A549 (cell line): ENCODE measurements at regions not wholly inside any gene's neighbourhood (a gene's known extent, or its start where the extent isn't known, plus 50 kb on each side); places are given as distances from the start of the nearest gene placed in this dataset.

ENCODE experiments used
- ATAC-seq, 2 experiments: fragments of 200-7000 bp in 1 of 2; fragments of >200 bp in 1 of 2; cut with Nextera tagmentation in 1 of 2; cut with Tn5 transposase in 1 of 2; 3 replicates each; pipeline versions ENCODE4 v1.8.0 to v1.9.1; 2018 to 2020; ENCODE audit warnings: mild to moderate bottlenecking in 1 of 2, moderate library complexity in 1 of 2
- CTCF ChIA-PET: fragments of 300-600 bp; sonication (Branson Sonifier 250); formaldehyde crosslinking; extraction: SDS; loops from one replicate; lab custom pipeline; 2021; ENCODE audit warnings: antibody characterized with exemption, inconsistent platforms; lab: Yijun Ruan, JAX
- POLR2A ChIA-PET: fragments of 350-600 bp; formaldehyde crosslinking; extraction: SDS; loops from one replicate; lab custom pipeline; 2021; ENCODE audit warnings: antibody characterized with exemption, inconsistent platforms; lab: Yijun Ruan, JAX
- DNase-seq, 2 experiments: peaks; one replicate each; pipeline versions ENCODE4 v3.0.0 to v3.0.0-alpha.2; 2011 to 2016; ENCODE audit warnings: low read depth in 1 of 2, low spot score in 1 of 2
- FAIRE-seq: peaks from 2 replicates; lab custom pipeline; 2011; peaks lifted over from hg19 to GRCh38; lab: Jason Lieb, UNC
- H3K27ac ChIP-seq, 2 experiments: fragments of >200 bp; sonication (Bioruptor Twin); formaldehyde crosslinking; 3 replicates each; pipeline ENCODE4 v1.5.1; 2016 to 2017
- H3K4me1 ChIP-seq: fragments of >200 bp; sonication (Bioruptor Twin); formaldehyde crosslinking; 3 replicates; pipeline ENCODE4 v1.6.1; 2016
- H3K4me2 ChIP-seq: fragments of >200 bp; sonication (Bioruptor Twin); formaldehyde crosslinking; 3 replicates; pipeline ENCODE4 v1.6.1; 2016
- H3K4me3 ChIP-seq: fragments of >200 bp; sonication (Bioruptor Twin); formaldehyde crosslinking; 3 replicates; pipeline ENCODE4 v1.5.1; 2016
- H3K9me3 ChIP-seq: fragments of >200 bp; sonication (Bioruptor Twin); formaldehyde crosslinking; 3 replicates; pipeline ENCODE4 v1.6.1; 2016
- ATOH8 ChIP-seq: fragments of 250-450 bp; sonication (Bioruptor Pico); IDR thresholded peaks from 2 replicates; pipeline ENCODE4 v1.5.0; 2020; ENCODE audit warnings: low read depth, mild to moderate bottlenecking, moderate library complexity
- CBX2 ChIP-seq: fragments of 200-600 bp; sonication (generic); IDR thresholded peaks from 2 replicates; pipeline ENCODE4 v1.6.1; 2016; ENCODE audit warnings: low read depth, mild to moderate bottlenecking, borderline replicate concordance
- CBX8 ChIP-seq: fragments of 200-600 bp; sonication (generic); IDR thresholded peaks from 2 replicates; pipeline ENCODE4 v1.6.1; 2016
- CEBPB ChIP-seq, 2 experiments: fragments of >200 bp in 1 of 2; sonication (Bioruptor Twin) in 1 of 2; formaldehyde crosslinking in 1 of 2; IDR thresholded peaks; 2 replicates each; pipeline ENCODE4 v1.6.1; 2012 to 2016
- CHD2 ChIP-seq: fragments of 150-350 bp; IDR thresholded peaks from 2 replicates; pipeline ENCODE4 v1.6.1; 2014; ENCODE audit warnings: low read length; ENCODE audit not compliant: partially characterized antibody
- EHMT2 ChIP-seq: fragments of 200-600 bp; sonication (generic); IDR thresholded peaks from 2 replicates; pipeline ENCODE4 v1.6.1; 2016; ENCODE audit warnings: antibody characterized with exemption, low read depth, mild to moderate bottlenecking, moderate library complexity
- EP300 ChIP-seq, 2 experiments: fragments of >200 bp; sonication (Bioruptor Twin); formaldehyde crosslinking; IDR thresholded peaks; 2 replicates in 1 of 2; 3 replicates in 1 of 2; pipeline ENCODE4 v1.6.1; 2016 to 2017
- ESRRA ChIP-seq: fragments of 150-350 bp; IDR thresholded peaks from 2 replicates; pipeline ENCODE4 v1.6.1; 2014; ENCODE audit warnings: mild to moderate bottlenecking, low read length, borderline replicate concordance
- FOSB ChIP-seq: fragments of 250-450 bp; sonication (Bioruptor Pico); IDR thresholded peaks from 2 replicates; pipeline ENCODE4 v1.5.0; 2020; ENCODE audit warnings: mild to moderate bottlenecking, moderate library complexity
- FOSL2 ChIP-seq, 2 experiments: fragments of 450-650 bp in 1 of 2; fragments of >200 bp in 1 of 2; sonication (Bioruptor Twin) in 1 of 2; formaldehyde crosslinking; IDR thresholded peaks; 2 replicates each; pipeline versions ENCODE4 v1.5.0 to v1.6.1; 2016 to 2020; ENCODE audit warnings: mild to moderate bottlenecking in 1 of 2, moderate library complexity in 1 of 2
- FOXS1 ChIP-seq: fragments of 250-450 bp; sonication (Bioruptor Pico); IDR thresholded peaks from 2 replicates; pipeline ENCODE4 v1.5.0; 2020; ENCODE audit warnings: mild to moderate bottlenecking, moderate library complexity
- GATA3 ChIP-seq: IDR thresholded peaks from 2 replicates; pipeline ENCODE4 v1.6.1; 2012; ENCODE audit warnings: borderline replicate concordance
- HMGXB4 ChIP-seq: fragments of 250-450 bp; sonication (Bioruptor Pico); IDR thresholded peaks from 2 replicates; pipeline ENCODE4 v1.5.0; 2021; ENCODE audit warnings: mild to moderate bottlenecking, moderate library complexity, borderline replicate concordance
- JUN ChIP-seq, 2 experiments: fragments of >200 bp; sonication (Bioruptor Twin); formaldehyde crosslinking; IDR thresholded peaks; 2 replicates in 1 of 2; 3 replicates in 1 of 2; pipeline ENCODE4 v1.6.1; 2016 to 2017
- PHF8 ChIP-seq: fragments of 200-600 bp; sonication (generic); IDR thresholded peaks from 2 replicates; pipeline ENCODE4 v1.6.1; 2016; ENCODE audit warnings: low read depth, mild to moderate bottlenecking, antibody characterized with exemption, moderate library complexity, borderline replicate concordance
- POLR2A ChIP-seq: IDR thresholded peaks from 2 replicates; pipeline ENCODE4 v1.6.1; 2012; ENCODE audit warnings: mild to moderate bottlenecking, low read length
- POLR2AphosphoS2 ChIP-seq: conservative IDR thresholded peaks from 2 replicates; pipeline ENCODE4 v1.6.1; 2012; ENCODE audit warnings: low read length, improper control_type of control experiment, inconsistent platforms
- SMC3 ChIP-seq: fragments of >200 bp; sonication (Bioruptor Twin); formaldehyde crosslinking; IDR thresholded peaks from 3 replicates; pipeline ENCODE4 v1.6.1; 2018; ENCODE audit warnings: inconsistent platforms
- TFCP2L1 ChIP-seq: fragments of 250-450 bp; sonication (Bioruptor Pico); IDR thresholded peaks from 2 replicates; pipeline ENCODE4 v1.5.0; 2021; ENCODE audit warnings: mild to moderate bottlenecking
- ZC3H11A ChIP-seq: fragments of 450-650 bp; IDR thresholded peaks from 2 replicates; pipeline ENCODE4 v1.6.1; 2014; ENCODE audit warnings: antibody characterized with exemption, mild to moderate bottlenecking
- ZSCAN20 ChIP-seq: fragments of 250-450 bp; sonication (Bioruptor Pico); IDR thresholded peaks from 2 replicates; pipeline ENCODE4 v1.8.0; 2022; ENCODE audit warnings: mild to moderate bottlenecking, moderate library complexity
- WGBS: methylation state at CpG from one replicate; pipeline ENCODE4 v1.1.6; 2017; ENCODE audit errors: missing lambda C conversion rate; 5-methylcytosine and 5-hydroxymethylcytosine counted together

GRCh38 chr9:134226221-134226930 lies 62.0 kb upstream of the RNU6ATAC start:
- Histone ChIP-seq H3K9me3 (no peaks in the 10 kb centered on the region), H3K4me1 (peaks cover 18% of the 10 kb centered on the region; the same call in 2 of the 3 replicates), H3K4me3 (no peak overlapping the region), H3K4me2 (peak overlapping the region; percentile 26; the same call in 2 of the 3 replicates), H3K27ac (peak overlapping the region; percentile 22 to 72; a peak in 4 of 6 replicates)
- ATAC-seq (peak; percentile 20 to 48; a peak in 4 of 6 replicates), DNase-seq (peak; percentile 25 to 43), FAIRE-seq (no peak)
- 51% methylated on average over 19 of the region's 27 CpGs for WGBS
- ChIA-PET CTCF (interaction anchor here (1.0 to 2.0 kb wide), 5 partner anchors 11 to 223 kb away, joined by 3 to 6 read pairs (median 4); no protein-coding TSS in a partner anchor), POLR2A (no interaction called here)
- peak in 1 of 2 experiments; percentile 30; a peak in 1 of 5 replicates for TF ChIP-seq EP300 (IDR thresholded peaks at IDR 0.05)
- TF ChIP-seq EHMT2, result no peak
- TF ChIP-seq CEBPB (IDR thresholded peaks at IDR 0.05), result peak; percentile 74 to 86; a peak in 3 of 4 replicates

GRCh38 chr9:134227451-134228411 lies 63.4 kb upstream of the RNU6ATAC start:
- ATAC-seq, result no peak

GRCh38 chr9:134228649-134229048 lies 64.3 kb upstream of the RNU6ATAC start:
- WGBS, result 62% methylated on average over 7 of the region's 8 CpGs
- ATAC-seq (no peak), DNase-seq (no peak), FAIRE-seq (no peak)
- H3K4me3 ChIP-seq, result no peak overlapping the region
- H3K4me2 ChIP-seq, result no peak overlapping the region
- TF ChIP-seq POLR2A (no peak), CBX8 (no peak), ZSCAN20 (no peak), SMC3 (no peak), CBX2 (no peak)
- no peaks in the 10 kb centered on the region for H3K9me3 ChIP-seq
- H3K4me1 ChIP-seq, result peaks cover 18% of the 10 kb centered on the region; the same call in 2 of the 3 replicates
- no peak overlapping the region for H3K27ac ChIP-seq
- POLR2A ChIA-PET, result no interaction called here
- CTCF ChIA-PET, result no interaction called here

More at GRCh38 chr9:134227451-134228411, 63.4 kb upstream of the RNU6ATAC start:
- DNase-seq (no peak), FAIRE-seq (no peak)
- Histone ChIP-seq H3K4me1 (peaks cover 18% of the 10 kb centered on the region; the same call in 2 of the 3 replicates), H3K4me3 (no peak overlapping the region), H3K9me3 (no peaks in the 10 kb centered on the region), H3K4me2 (no peak overlapping the region), H3K27ac (no peak overlapping the region)
- TF ChIP-seq FOSL2 (IDR thresholded peaks at IDR 0.05) (no peak), FOSL2 (CRISPR knock-in tag; IDR thresholded peaks at IDR 0.05) (no peak), CHD2 (no peak), ATOH8 (CRISPR knock-in tag) (no peak), ESRRA (no peak), CEBPB (IDR thresholded peaks at IDR 0.05) (no peak), GATA3 (no peak)
- POLR2A ChIA-PET, result no interaction called here
- CTCF ChIA-PET, result interaction anchor here (0.6 to 2.0 kb wide), 4 partner anchors 39 to 929 kb away, joined by 3 to 6 read pairs (median 4); no protein-coding TSS in a partner anchor
- WGBS, result 72% methylated on average over 18 of the region's 27 CpGs

- no peaks in the 10 kb centered on the region for H3K9me3 ChIP-seq
- no peak overlapping the region for H3K4me2 ChIP-seq
- ChIA-PET CTCF (interaction anchor here (0.8 to 1.0 kb wide), 3 partner anchors 18 to 162 kb away, joined by 3 read pairs; no protein-coding TSS in a partner anchor), POLR2A (no interaction called here)
- ATAC-seq (no peak), FAIRE-seq (no peak), DNase-seq (no peak)
- no peak overlapping the region; a peak in 1 of 6 replicates for H3K27ac ChIP-seq
- H3K4me3 ChIP-seq, result no peak overlapping the region
- H3K4me1 ChIP-seq, result peaks cover 18% of the 10 kb centered on the region; the same call in 2 of the 3 replicates
- 89% methylated on average over 10 of the region's 23 CpGs for WGBS
- no peak for TF ChIP-seq FOSB (CRISPR knock-in tag)
- no peak for TF ChIP-seq JUN (IDR thresholded peaks at IDR 0.05)
- TF ChIP-seq ATOH8 (CRISPR knock-in tag), result no peak
- no peak for TF ChIP-seq TFCP2L1
- no peak for TF ChIP-seq POLR2AphosphoS2
- TF ChIP-seq ZC3H11A, result no peak
- no peak for TF ChIP-seq FOXS1
- no peak for TF ChIP-seq SMC3
- no peak for TF ChIP-seq HMGXB4 (CRISPR knock-in tag)
- no peak for TF ChIP-seq PHF8
- TF ChIP-seq CBX8, result no peak
These were observed 65.2 kb upstream of the RNU6ATAC start for GRCh38 chr9:134229466-134230091.
